ENCODE measurements at regions not wholly inside any gene's neighbourhood (a gene's known extent, or its start where the extent isn't known, plus 50 kb on each side); places are given as distances from the start of the nearest gene placed in this dataset.

DNA sequence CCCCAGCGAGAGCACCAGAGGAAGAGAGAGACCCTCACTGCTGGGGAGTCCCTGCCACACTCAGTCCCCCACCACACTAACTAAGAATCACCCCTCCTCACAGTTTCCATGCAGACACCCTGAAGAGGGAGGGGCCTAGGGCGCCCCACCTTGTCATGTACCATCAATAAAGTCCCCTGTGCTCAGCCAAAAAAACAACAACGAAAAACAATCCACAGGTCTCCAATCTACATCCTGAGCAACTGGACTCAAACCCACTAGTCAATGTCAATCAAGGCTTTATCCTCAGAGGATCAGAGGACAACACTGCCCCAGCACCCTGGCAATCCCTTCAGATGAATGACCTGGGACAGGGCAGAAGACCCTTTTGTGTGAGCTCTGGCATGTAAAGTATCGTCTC lies 210.1 kb upstream of the MSX2 start:
- TF ChIP-seq CTCF (IDR thresholded peaks at IDR 0.05) (no peak), POLR2AphosphoS5 (IDR thresholded peaks at IDR 0.05) (no peak), POLR2A (IDR thresholded peaks at IDR 0.05) (no peak)
